Skin of body (tissue), 1 donor: ENCODE measurements at regions not wholly inside any gene's neighbourhood (a gene's known extent, or its start where the extent isn't known, plus 50 kb on each side); places are given as distances from the start of the nearest gene placed in this dataset.
A peak's percentile ranks its signal among the peaks of the same experiment; 100 is the strongest.

ENCODE experiments used
- DNase-seq: peaks from one replicate; lab custom pipeline; 2025; lab: John Stamatoyannopoulos, UW

- DNase-seq, result no peak
Measured at GRCh38 chr2:4356541-4356940, 653.2 kb downstream of the DCDC2C start.

- peak; percentile 9 for DNase-seq
Measured at GRCh38 chr2:4357121-4357520, 653.7 kb downstream of the DCDC2C start.

DNA sequence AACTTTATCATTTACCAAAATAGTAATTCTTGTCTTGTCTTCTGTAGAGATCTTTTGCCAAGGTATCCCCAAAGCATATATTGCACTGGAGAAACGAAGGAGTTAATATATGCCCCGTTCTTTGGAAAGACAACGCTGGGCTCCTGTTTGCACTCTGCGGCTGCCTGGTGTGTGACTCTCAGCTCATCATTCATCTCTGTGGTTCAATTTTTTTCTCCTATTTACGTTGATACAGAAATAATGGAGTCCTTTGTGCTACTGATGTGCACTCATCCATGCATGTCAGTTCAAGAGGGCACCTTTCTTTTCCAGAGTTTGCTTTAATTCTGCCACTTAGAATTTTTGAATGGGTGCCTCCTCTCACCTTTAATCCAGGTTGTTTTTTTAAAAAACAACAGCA, 655.5 kb downstream of the DCDC2C start:
- DNase-seq, result no peak

GRCh38 chr2:4368907-4369306, 665.5 kb downstream of the DCDC2C start:
- no peak for DNase-seq

- DNase-seq, result peak; percentile 92
Measured at GRCh38 chr2:4369826-4370419, 666.5 kb downstream of the DCDC2C start.

DNA sequence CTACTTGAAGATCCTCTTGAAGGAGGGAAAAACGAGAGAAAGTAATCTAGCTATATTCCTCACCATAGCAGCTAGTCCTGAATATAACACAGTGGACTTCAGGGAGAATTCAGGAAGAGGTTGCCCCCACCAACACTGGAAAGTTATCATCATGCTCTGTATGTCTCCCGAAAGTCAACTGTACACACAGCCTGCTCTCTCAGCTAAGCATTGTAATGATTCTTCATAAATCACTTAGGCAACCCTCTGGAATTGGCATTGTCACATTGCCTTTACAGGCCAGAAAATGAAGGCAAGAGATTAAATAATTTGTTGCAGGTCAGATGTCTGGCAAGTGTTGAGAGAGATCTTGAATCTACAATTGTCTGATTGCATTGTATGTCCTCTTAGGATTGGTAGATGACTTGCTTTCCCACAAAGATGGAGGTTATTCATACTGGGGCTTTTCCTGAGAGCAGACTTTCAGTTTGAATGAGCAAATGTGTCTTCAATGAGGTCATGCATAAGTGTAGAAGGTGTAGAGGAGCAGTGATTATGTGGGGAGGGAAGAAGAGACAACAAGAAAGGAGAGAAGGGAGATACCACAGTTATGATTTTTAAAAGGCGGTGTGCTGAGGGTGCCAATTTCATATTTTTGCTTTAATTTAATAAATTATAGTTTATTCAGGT, 667.2 kb downstream of the DCDC2C start:
- DNase-seq, result peak; percentile 50

GRCh38 chr2:4381049-4381448, 677.7 kb downstream of the DCDC2C start:
- no peak for DNase-seq

DNA sequence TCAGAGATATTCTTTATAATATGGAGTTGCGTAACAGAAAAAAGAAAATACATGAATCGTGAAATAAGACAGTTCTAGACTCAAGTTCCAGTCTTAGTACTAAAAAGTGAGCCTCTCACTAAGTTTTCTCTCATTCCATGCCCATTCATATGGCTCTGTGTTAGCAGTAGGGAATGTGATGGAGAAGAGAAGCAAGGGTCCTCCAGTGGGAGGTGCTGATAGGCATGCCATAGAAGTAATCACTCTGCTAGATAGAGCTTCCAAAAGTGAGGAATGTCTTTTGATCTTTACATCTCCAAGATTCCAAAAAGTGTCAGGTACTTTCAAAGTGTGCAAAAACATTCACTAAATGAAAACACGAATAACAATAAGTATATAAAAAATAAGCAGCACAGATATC, 678.4 kb downstream of the DCDC2C start:
- DNase-seq, result no peak

DNA sequence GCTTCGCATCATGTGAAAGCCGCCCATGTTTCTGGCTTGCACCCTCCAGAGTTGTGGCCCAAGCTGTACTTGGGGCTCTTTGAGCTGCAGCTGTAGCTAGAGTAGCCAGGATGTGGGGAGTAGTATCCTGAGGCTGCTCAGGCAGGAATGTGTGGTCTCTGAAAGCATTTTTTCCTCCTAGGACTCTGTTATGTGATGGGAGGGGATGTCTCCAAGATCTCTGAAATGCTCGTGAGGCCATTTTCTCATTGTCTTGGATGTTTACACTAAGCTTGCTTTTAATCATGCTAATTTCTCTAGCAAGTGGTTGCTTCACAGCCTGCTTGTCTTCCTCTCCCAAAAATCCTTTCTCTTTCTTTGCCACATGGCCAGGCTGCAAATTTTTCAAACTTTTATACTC, 687.6 kb downstream of the DCDC2C start:
- no peak for DNase-seq

- DNase-seq, result no peak
Measured at GRCh38 chr2:4404363-4404762, 701.0 kb downstream of the DCDC2C start.

- no peak for DNase-seq
Measured at GRCh38 chr2:4408321-4408720, 704.9 kb downstream of the DCDC2C start.

DNA sequence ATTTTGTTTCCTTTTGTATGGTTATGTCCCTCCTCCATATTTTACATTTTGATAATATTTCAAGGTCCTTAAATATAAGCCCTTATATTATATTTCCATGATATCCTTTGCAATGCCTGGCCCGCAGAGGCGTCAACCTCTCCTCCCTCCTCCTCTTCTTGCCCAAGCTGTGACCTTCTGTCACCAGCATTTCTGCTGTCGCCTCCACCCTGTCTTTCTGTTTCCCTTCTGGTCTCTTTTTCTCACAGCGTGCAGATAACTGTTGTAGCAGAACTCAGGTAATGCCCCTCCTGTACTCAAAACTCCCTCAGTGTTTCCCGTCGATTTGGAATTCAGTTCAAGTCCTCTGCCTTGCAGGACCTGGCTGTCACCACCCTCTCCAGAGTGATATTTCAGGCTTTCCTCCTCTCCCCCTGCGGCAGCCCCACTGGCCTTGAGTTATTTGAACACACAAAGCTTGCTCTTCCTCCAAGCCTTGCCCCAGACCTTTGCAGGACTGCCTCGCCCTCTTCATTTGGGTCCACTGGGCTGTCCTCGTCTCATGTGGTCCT, 709.3 kb downstream of the DCDC2C start:
- no peak for DNase-seq

DNA sequence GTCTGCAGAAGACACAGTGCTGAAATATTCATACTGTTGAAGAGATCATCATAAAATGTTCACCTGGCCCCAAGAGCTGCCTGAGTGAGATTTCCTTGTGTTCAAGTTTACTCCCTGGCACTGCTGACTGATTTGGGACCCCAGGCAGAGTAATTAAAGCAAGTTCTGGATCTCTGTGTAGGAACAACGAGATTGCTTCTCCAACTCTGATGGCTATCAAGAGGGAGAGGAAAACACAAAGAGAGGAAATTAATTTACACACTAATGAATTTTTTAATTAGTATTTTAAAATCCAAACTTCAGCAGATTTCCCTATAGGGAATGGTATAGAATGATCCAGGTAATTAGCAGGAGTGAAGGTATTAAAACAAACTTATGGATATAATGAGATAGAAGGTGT, 711.8 kb downstream of the DCDC2C start:
- no peak for DNase-seq

DNA sequence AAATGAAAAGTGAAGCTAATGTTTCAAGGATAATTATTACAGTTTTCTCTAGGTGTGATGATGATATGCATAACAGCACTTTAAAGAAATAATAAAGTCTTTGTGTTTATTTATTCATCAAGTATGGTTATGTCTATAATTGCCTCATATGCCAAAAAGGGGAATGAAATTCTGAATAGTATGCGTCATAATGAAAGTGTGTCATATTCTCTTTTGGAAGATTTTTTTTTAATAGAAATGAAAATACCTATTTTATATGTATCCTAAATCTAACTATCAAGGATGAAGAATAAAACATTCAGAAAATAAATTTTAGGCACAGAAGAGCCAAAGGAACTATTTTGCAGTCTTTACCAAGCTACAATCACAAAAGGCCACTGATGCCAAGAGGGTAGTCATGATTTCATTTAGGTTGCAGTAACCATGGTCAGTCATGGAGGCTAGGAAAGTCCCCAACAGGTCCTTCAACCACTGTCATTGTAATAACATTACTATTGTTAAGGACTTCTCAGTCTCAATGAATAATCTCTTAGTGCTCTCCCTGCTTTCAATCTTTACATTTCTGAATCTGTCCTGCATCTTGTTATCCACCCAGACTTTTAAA, 712.5 kb downstream of the DCDC2C start:
- no peak for DNase-seq

DNA sequence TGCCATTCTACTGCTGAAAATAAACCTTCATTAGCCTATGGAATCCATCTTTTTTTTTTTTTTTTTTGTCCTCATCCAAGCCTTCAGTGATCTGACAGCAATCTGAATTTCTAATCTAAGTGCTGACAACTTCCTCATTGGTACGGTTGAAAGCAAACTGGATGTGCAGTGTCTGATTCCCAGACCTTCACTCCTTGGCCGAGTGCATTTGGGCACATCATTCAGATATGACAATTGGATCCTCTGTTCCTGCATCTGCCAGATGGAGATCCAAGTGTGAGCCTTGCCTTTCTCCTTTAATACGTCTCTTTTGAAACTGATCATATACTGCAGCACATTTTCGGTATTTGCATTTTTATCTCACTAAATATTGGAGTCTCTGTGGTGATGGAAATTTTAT, 713.1 kb downstream of the DCDC2C start:
- no peak for DNase-seq

DNA sequence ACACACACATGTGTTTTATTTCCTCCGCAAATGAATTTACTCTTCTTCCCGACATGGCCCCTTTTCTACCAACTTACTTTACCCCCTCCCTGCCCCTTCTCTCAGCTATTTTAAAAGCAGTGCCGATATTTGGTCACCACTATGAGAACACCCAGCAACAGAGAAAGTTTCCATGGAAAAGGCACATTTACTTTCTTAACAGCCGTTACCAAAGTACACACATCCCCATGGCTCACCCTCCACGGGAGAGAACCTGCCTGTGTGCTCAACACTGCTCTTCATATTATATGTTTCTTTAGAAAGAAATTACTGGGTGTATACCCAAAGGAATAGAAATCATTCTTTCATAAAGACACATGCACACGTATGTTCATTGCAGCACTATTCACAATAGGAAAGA, 714.4 kb downstream of the DCDC2C start:
- DNase-seq, result no peak

GRCh38 chr2:4420032-4420431, 716.7 kb downstream of the DCDC2C start:
- no peak for DNase-seq

- DNase-seq, result no peak
Measured at GRCh38 chr2:4424153-4424552, 720.8 kb downstream of the DCDC2C start.

- DNase-seq, result no peak
Measured at GRCh38 chr2:4427083-4427482, 723.7 kb downstream of the DCDC2C start.

GRCh38 chr2:4445821-4446220, 742.4 kb downstream of the DCDC2C start:
- DNase-seq, result no peak

- DNase-seq, result no peak
Measured at GRCh38 chr2:4454907-4455306, 751.5 kb downstream of the DCDC2C start.

- DNase-seq, result no peak
Measured at GRCh38 chr2:4455486-4456155, 752.2 kb downstream of the DCDC2C start.
